Neuronal stem cell (in vitro differentiated cells): ENCODE measurements at regions not wholly inside any gene's neighbourhood (a gene's known extent, or its start where the extent isn't known, plus 50 kb on each side); places are given as distances from the start of the nearest gene placed in this dataset.
"Not testable (repeated sequence)": the region's sequence is repeated elsewhere in the genome, so short reads cannot be mapped to it uniquely, and the experiment has no call there.

Source experiments
- DNase-seq: peaks from one replicate; pipeline ENCODE4 v3.0.0-alpha.2; 2013; ENCODE audit warnings: low spot score
- H2AFZ ChIP-seq: one replicate; pipeline ENCODE4 v1.6.1; 2013; ENCODE audit warnings: mild to moderate bottlenecking, low read length, inconsistent platforms
- H2AK5ac ChIP-seq: 2 replicates; pipeline ENCODE4 v1.6.1; 2013; ENCODE audit warnings: low read depth, mild to moderate bottlenecking, inconsistent platforms, low read length, moderate library complexity, mixed read lengths
- H2BK120ac ChIP-seq: 2 replicates; pipeline ENCODE4 v1.6.1; 2013; ENCODE audit warnings: low read depth, mild to moderate bottlenecking, inconsistent platforms, low read length, moderate library complexity, mixed read lengths
- H2BK12ac ChIP-seq: one replicate; pipeline ENCODE4 v1.6.1; 2013; ENCODE audit warnings: low read length, inconsistent platforms
- H2BK15ac ChIP-seq: 2 replicates; pipeline ENCODE4 v1.6.1; 2013; ENCODE audit warnings: mild to moderate bottlenecking, low read length, inconsistent platforms, mixed read lengths
- H2BK5ac ChIP-seq: one replicate; pipeline ENCODE4 v1.6.1; 2013; ENCODE audit warnings: inconsistent platforms, mild to moderate bottlenecking, low read length, moderate library complexity
- H3K14ac ChIP-seq: one replicate; pipeline ENCODE4 v1.6.1; 2013; ENCODE audit warnings: low read length, inconsistent platforms
- H3K18ac ChIP-seq: 2 replicates; pipeline ENCODE4 v1.6.1; 2013; ENCODE audit warnings: low read length, inconsistent platforms
- H3K23ac ChIP-seq: 2 replicates; pipeline ENCODE4 v1.6.1; 2013; ENCODE audit warnings: low read depth, mild to moderate bottlenecking, mixed read lengths, low read length, inconsistent platforms; ENCODE audit not compliant: poor library complexity
- H3K27ac ChIP-seq: replicated peaks from 3 replicates; pipeline ENCODE4 v1.5.1; 2013; ENCODE audit warnings: low read length, inconsistent platforms
- H3K27me3 ChIP-seq, 3 experiments: 2 replicates each; pipeline ENCODE4 v1.6.1; 2013; ENCODE audit warnings: low read length in 3 of 3, mild to moderate bottlenecking in 2 of 3, inconsistent platforms in 1 of 3, low read depth in 1 of 3, mixed read lengths in 1 of 3, moderate library complexity in 1 of 3; ENCODE audit not compliant: control insufficient read depth in 3 of 3, insufficient read depth in 3 of 3
- H3K36me3 ChIP-seq, 2 donors: replicated peaks in 1 of 2; 2 replicates each; pipeline ENCODE4 v1.6.1; 2013; ENCODE audit warnings: low read length in 2 of 2; ENCODE audit not compliant: control insufficient read depth in 2 of 2, insufficient read depth in 2 of 2
- H3K4ac ChIP-seq: 2 replicates; pipeline ENCODE4 v1.6.1; 2013; ENCODE audit warnings: inconsistent platforms, mild to moderate bottlenecking, low read length, moderate library complexity
- H3K4me1 ChIP-seq, 2 donors: 1 replicate in 1 of 2; 2 replicates in 1 of 2; pipeline ENCODE4 v1.6.1; 2013; ENCODE audit warnings: low read length in 2 of 2, low read depth in 1 of 2; ENCODE audit not compliant: control insufficient read depth in 2 of 2, insufficient read depth in 1 of 2
- H3K4me2 ChIP-seq: one replicate; pipeline ENCODE4 v1.6.1; 2013; ENCODE audit warnings: mild to moderate bottlenecking, low read length, inconsistent platforms; ENCODE audit not compliant: insufficient read depth, poor library complexity, severe bottlenecking
- H3K4me3 ChIP-seq, 2 donors: 2 replicates each; pipeline ENCODE4 v1.5.1; 2013; ENCODE audit warnings: low read length in 2 of 2, mild to moderate bottlenecking in 2 of 2, inconsistent platforms in 1 of 2, moderate library complexity in 1 of 2
- H3K79me1 ChIP-seq: one replicate; pipeline ENCODE4 v1.6.1; 2013; ENCODE audit warnings: low read depth, mild to moderate bottlenecking, inconsistent platforms, low read length, moderate library complexity
- H3K9ac ChIP-seq: one replicate; pipeline ENCODE4 v1.6.1; 2013; ENCODE audit warnings: mild to moderate bottlenecking, low read depth, low read length, inconsistent platforms; ENCODE audit not compliant: poor library complexity
- H3K9me3 ChIP-seq, 2 donors: replicated peaks in 1 of 2; 2 replicates each; pipeline versions ENCODE3 to v1.6.1; 2013; ENCODE audit warnings: low read length in 2 of 2, mild to moderate bottlenecking in 2 of 2, inconsistent platforms in 1 of 2, low read depth in 1 of 2, mixed read lengths in 1 of 2, moderate library complexity in 1 of 2; ENCODE audit not compliant: control insufficient read depth in 2 of 2, insufficient read depth in 1 of 2
- H4K8ac ChIP-seq: one replicate; pipeline ENCODE4 v1.6.1; 2013; ENCODE audit warnings: low read depth, mild to moderate bottlenecking, inconsistent platforms, low read length, moderate library complexity
- H4K91ac ChIP-seq: one replicate; pipeline ENCODE4 v1.6.1; 2013; ENCODE audit warnings: low read length, low read depth, mild to moderate bottlenecking, inconsistent platforms; ENCODE audit not compliant: poor library complexity
- WGBS, 2 donors: extraction: QIAGEN DNeasy Blood & Tissue Kit; methylation state at CpG; one replicate each; pipeline ENCODE4 v1.1.7; 2013; ENCODE audit warnings: missing lambda C conversion rate in 2 of 2, mixed read lengths in 1 of 2; ENCODE audit not compliant: insufficient read length in 2 of 2, insufficient replicate concordance in 1 of 2; ENCODE audit errors: extremely low coverage in 2 of 2; 5-methylcytosine and 5-hydroxymethylcytosine counted together

DNA sequence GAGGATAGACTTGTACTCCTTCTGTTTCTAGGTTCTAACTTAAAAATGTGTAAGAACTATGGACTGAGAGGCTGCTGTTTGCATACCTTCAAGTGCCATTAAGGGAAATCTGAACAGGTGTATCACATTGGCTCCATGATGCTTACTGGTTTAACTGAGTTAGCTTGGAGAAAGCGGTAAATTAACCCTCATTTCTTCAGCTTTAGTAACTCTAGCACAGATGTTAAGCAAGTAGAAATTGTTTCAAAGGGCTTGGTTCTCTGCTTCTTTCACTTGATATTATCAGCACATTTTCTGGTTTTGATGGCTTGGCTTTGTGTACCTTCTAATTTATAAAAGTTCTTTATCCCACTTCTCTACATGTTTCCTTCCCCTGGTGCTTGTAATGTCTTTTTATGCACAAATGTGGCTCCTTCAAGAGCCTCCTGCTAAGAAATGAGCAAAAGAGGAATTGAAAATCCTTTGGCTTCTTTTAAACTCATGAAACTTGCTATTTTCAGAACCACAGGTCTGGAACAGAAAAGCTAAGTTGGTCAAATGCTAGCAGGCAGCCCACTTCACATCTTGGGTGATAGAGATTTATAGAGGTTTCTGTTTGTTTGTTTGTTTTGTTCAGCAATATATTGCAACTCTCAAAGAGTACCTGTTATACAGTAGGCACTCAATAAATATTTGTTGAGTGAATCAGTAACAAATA is 249.9 kb upstream of the THUMPD2 start:
- H2BK5ac ChIP-seq, result no peak overlapping the region
- H3K4me1 ChIP-seq, result no peaks in the 10 kb centered on the region
- H3K79me1 ChIP-seq, result no peaks in the 10 kb centered on the region
- no peak overlapping the region for H2AK5ac ChIP-seq
- H4K91ac ChIP-seq, result no peak overlapping the region
- H2BK12ac ChIP-seq, result no peak overlapping the region
- H3K18ac ChIP-seq, result no peak overlapping the region
- H2BK15ac ChIP-seq, result no peak overlapping the region
- H2AFZ ChIP-seq, result no peak overlapping the region
- H3K4me2 ChIP-seq, result no peak overlapping the region
- WGBS, 2 donors, result no CpG with 5 or more reads among the region's 1 CpG
- no peaks in the 10 kb centered on the region for H3K36me3 ChIP-seq
- H3K4ac ChIP-seq, result no peak overlapping the region
- H3K27ac ChIP-seq, result no peak overlapping the region
- no peak for DNase-seq
- H4K8ac ChIP-seq, result no peak overlapping the region
- no peak overlapping the region for H3K4me3 ChIP-seq
- no peak overlapping the region for H3K14ac ChIP-seq
- H3K9ac ChIP-seq, result no peak overlapping the region
- no peak overlapping the region for H2BK120ac ChIP-seq
- H3K27me3 ChIP-seq, result no peaks in the 10 kb centered on the region
- H3K9me3 ChIP-seq, result no peaks in the 10 kb centered on the region
- H3K23ac ChIP-seq, result no peak overlapping the region

DNA sequence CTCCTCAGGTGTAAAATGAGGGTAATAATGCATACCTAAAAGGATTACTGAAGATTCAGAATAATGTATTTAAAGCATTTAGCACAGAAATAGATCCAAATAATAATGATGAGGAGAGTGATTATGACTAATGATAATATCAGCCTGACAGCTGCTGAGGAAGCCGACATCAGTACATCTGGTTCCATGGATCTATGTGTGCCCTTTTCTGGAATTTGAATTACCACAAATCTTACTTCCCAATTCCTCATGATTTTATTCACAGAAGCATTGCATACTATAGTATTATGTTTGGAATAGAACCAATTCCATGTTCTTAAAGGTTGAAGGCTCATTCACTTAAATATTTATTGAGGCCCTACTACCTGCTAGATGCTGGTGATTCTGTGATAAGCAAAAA is 248.9 kb upstream of the THUMPD2 start:
- H2AK5ac ChIP-seq, result no peak overlapping the region
- H2BK12ac ChIP-seq, result no peak overlapping the region
- no peaks in the 10 kb centered on the region for H3K27me3 ChIP-seq
- no peaks in the 10 kb centered on the region for H3K36me3 ChIP-seq
- no peak overlapping the region for H4K8ac ChIP-seq
- H2BK15ac ChIP-seq, result no peak overlapping the region
- H3K79me1 ChIP-seq, result no peaks in the 10 kb centered on the region
- no peak overlapping the region for H3K27ac ChIP-seq
- H3K14ac ChIP-seq, result no peak overlapping the region
- H4K91ac ChIP-seq, result no peak overlapping the region
- H2BK5ac ChIP-seq, result no peak overlapping the region
- DNase-seq, result no peak
- no peak overlapping the region for H3K18ac ChIP-seq
- H2AFZ ChIP-seq, result no peak overlapping the region
- H2BK120ac ChIP-seq, result no peak overlapping the region
- no peaks in the 10 kb centered on the region for H3K9me3 ChIP-seq
- no peak overlapping the region for H3K9ac ChIP-seq
- H3K4me2 ChIP-seq, result no peak overlapping the region
- no peak overlapping the region for H3K4ac ChIP-seq
- H3K23ac ChIP-seq, result no peak overlapping the region
- no peaks in the 10 kb centered on the region for H3K4me1 ChIP-seq
- no peak overlapping the region for H3K4me3 ChIP-seq
- no CpG with 5 or more reads among the region's 1 CpG for WGBS, 2 donors

GRCh38 chr2:40025276-40025675 is 246.2 kb upstream of the THUMPD2 start:
- H3K9me3 ChIP-seq, result peaks cover 3 to 13% of the 10 kb centered on the region in 2 donors
- not testable (repeated sequence) for DNase-seq, H3K4ac ChIP-seq, H2AK5ac ChIP-seq, H3K9ac ChIP-seq, H3K18ac ChIP-seq, H3K4me3 ChIP-seq, H2BK120ac ChIP-seq, H3K36me3 ChIP-seq, H4K91ac ChIP-seq, H4K8ac ChIP-seq, H3K27me3 ChIP-seq, H3K79me1 ChIP-seq, H3K4me2 ChIP-seq, H2BK15ac ChIP-seq, H2AFZ ChIP-seq, H2BK12ac ChIP-seq, H2BK5ac ChIP-seq, H3K23ac ChIP-seq, H3K14ac ChIP-seq, H3K27ac ChIP-seq, H3K4me1 ChIP-seq
- WGBS, 2 donors, result no CpG with 5 or more reads among the region's 3 CpGs

DNA sequence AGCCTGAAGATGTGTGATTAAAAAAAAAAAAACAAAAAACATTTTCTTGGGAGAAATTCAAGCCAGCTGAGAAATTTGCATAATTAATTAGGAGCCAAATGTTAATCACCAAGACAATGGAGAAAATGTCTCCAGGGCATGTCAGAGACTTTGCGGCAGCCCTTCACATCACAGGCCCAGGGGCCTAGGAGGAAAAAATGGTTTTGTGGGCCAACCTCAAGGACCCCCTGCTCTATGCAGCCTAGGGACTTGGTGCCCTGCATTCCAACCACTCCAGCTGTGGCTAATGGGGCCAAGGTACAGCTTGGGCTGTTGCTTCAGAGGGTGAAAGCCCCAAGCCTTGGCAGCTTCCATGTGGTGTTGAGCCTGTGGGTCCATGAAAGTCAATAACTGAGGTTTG is 241.9 kb upstream of the THUMPD2 start:
- Histone ChIP-seq H3K9me3 (peaks cover 3 to 15% of the 10 kb centered on the region in 2 donors), H3K18ac (no peak overlapping the region), H3K4me1 (no peaks in the 10 kb centered on the region), H4K91ac (no peak overlapping the region), H2BK15ac (no peak overlapping the region), H2BK5ac (no peak overlapping the region), H3K4me2 (no peak overlapping the region), H3K36me3 (no peaks in the 10 kb centered on the region), H2BK12ac (no peak overlapping the region), H2AFZ (no peak overlapping the region), H3K4me3 (no peak overlapping the region), H4K8ac (no peak overlapping the region), H3K27ac (no peak overlapping the region), H3K79me1 (no peaks in the 10 kb centered on the region), H3K14ac (no peak overlapping the region), H2AK5ac (no peak overlapping the region), H3K27me3 (no peaks in the 10 kb centered on the region), H3K23ac (no peak overlapping the region), H3K9ac (no peak overlapping the region), H2BK120ac (no peak overlapping the region), H3K4ac (no peak overlapping the region)
- WGBS, 2 donors, result no CpG with 5 or more reads among the region's 1 CpG
- DNase-seq, result no peak
